GM04504 (cell line): ENCODE measurements at regions not wholly inside any gene's neighbourhood (a gene's known extent, or its start where the extent isn't known, plus 50 kb on each side); places are given as distances from the start of the nearest gene placed in this dataset.
"Not testable (repeated sequence)": the region's sequence is repeated elsewhere in the genome, so short reads cannot be mapped to it uniquely, and the experiment has no call there.

ENCODE experiments used
- DNase-seq: peaks from one replicate; pipeline ENCODE4 v3.0.0-alpha.2; 2012; ENCODE audit warnings: low read depth

DNA sequence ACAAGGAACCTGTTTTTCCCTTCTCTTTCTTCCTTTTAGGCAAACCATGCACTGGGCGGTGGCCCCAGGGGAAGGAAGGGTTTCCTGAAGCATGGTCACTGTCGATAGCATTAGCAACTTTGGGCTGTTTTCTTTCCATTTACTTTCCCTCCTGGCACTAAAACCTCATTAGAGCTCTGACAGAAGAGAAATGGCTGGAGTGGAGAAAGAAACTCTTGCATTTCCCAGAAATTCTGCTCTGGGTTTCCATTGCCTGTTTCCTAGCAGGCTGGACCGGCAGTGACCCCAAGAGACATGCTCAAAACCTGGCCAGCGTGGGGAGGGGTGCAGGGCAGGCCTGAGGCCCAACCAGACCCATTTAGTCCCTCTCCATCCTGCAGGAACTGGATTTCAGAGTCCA lies 230.7 kb upstream of the CCL2 start:
- DNase-seq: no peak

DNA sequence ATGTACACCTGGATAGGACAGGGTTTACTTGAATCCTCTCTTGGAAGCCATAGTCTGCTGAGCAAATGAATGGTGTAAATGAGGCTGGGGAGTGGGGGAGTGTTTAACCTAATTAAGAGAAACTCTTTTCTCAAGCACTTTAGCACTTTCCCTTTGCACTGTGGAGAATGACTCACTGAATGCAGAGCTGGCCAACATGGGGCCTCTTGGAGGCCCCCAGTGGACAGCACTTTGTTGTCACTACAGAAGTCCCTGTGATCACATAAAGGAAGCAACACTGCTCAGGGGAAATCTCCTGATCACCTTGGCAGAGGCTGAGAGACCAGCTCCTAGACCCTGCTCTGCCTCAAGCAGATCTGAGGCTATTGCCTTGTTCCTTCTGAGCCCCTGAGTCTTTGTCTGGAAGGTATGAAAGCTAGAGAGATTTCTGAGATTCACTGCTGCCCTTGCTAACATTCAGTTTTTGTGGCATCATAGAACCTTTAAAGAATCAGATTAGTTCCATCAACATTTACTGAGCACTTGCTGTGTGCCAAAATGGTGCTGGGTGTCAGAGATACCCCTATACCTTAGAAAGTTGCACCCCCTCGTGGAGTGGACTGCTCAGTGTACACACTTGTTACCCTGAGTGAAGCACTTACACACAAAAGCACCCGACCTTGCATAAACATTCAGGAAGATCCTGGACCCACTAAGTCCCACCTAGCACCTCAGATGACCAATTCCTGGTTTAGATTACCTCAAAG lies 230.1 kb upstream of the CCL2 start:
- no peak for DNase-seq

DNA sequence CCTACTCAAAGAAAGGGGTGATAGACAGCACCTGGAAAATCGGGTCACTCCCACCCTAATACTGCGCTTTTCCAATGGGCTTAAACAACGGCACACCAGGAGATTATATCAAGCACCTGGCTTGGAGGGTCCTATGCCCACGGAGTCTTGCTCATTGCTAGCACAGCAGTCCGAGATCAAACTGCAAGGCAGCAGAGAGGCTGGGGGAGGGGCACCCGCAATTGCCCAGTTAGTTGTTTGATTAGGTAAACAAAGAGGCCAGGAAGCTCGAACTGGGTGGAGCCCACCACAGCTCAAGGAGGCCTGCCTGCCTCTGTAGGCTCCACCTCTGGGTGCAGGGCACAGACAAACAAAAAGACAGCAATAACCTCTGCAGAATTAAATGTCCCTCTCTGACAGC lies 224.5 kb upstream of the CCL2 start:
- DNase-seq: not testable (repeated sequence)

DNA sequence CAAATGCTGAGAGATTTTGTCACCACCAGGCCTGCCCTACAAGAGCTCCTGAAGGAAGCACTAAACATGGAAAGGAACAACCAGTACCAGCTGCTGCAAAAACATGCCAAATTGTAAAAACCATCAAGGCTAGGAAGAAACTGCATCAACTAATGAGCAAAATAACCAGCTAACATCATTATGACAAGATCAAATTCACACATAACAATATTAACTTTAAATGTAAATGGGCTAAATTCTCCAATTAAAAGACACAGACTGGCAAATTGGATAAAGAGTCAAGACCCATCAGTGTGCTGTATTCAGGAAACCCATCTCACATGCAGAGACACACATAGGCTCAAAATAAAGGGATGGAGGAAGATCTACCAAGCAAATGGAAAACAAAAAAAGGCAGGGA lies 222.8 kb upstream of the CCL2 start:
- DNase-seq: not testable (repeated sequence)

DNA sequence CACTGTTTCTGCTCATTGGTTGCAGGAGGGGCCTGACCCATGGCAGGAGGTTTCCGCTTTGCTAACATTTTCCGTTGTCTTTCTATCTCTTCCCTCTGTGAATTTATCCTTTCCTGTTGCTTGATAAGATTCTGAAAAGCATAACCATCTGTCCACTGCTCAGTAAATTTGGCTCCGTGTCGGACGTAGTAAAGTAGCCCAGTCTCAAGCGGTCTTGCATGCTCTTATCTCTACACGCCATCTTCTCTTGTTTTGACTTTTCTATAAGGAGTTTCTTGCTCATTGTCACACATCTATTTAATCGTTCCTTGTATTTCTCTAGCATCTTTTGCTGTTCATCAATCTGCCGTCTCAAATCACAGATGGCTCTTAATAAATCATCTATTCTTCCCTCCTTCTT lies 216.3 kb upstream of the CCL2 start:
- not testable (repeated sequence) for DNase-seq

DNA sequence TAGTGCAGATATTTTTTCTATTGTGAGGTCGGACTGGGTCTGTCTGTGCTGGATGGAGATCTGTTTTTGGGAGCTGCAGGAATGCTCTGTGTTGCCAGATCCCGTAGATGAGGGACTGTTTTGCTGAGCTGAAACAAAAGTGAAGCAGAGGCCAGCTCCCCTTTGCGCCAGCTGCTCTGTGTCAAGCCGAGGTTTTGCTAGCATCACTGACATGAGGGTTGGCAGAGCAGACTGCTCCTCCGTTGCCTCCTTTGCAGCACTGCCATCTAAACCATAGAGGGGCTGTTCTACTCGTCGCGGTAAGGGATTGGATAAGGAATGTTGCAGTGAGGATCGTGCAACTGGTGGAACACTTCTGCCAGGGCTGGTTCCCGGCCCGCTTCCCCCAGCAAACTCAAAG lies 215.9 kb upstream of the CCL2 start:
- DNase-seq: not testable (repeated sequence)

DNA sequence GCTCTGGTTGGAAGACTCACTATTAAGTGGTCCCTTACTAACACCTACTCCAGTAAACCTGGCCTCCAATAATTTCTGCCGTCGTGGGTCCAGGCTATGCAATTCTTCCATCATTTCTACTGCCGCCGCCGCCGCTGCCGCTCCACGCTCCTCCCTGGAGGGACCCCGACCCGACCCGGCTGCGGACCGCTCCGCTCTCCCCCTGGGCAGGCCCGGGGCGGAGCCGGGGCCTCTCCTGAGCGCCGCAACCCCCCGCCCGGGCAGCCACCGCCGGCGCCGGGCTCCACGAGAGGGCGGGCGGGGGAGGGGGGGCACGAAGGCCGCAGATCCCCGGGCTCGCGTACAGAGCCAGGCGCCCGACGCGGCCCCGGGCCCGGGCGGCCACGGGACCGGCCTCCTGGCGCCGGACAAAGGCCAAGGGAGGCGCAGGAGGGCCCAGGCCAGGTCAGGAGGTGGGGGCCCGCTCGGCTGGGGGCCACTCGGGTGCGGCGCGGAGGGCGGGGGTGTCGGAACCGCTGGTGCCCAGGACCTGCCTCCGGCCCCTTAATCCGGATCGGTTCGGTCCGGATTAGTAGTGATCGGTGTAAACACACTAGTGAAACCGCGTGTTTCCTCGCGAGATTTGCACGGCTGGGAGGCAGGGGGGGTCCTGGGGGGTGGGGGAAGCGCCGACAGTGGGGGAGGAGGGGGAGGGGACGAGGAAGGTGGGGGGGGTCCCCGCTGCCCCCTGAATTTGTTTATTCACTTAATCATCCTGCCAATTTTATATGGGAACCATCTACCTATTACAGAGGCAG lies 215.1 kb upstream of the CCL2 start:
- not testable (repeated sequence) for DNase-seq

DNA sequence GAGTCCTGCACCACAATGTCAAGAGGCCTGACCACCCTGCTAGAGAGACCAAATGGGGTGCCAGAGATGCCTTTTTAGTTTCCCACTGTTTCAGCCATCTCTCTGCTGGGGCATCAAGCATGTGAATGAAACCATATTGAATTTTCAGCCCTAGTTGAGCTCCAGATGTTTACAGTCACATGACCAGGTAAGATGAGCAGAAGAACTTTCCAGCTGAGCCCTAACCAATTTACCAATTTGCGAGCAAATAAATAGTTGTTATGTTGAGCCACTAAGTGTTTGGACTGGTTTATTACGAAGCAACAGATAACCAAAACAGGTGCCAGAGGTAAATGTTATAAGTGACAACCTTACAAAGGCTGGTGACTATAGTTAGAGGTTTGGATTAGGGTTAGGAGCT lies 209.1 kb upstream of the CCL2 start:
- DNase-seq: no peak

DNA sequence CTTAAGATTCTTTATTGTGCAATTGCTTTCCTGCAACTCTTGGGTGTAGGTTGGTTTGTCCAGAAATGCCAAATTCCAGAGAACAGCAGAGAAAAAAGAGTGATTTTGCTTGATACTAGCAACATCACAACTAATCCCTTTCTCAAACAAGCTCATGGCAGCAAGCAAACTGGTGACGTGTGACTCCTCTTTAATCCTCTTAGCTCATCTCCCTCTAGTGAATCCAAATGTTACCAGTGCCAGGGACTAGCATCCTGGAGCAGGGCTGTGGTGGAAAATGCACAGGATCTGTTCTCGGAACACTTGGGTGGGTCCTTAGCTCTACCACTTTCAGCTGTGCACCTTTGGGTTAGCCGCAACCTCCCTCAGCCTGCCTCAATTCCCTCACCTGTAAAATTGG lies 204.0 kb upstream of the CCL2 start:
- DNase-seq: no peak

DNA sequence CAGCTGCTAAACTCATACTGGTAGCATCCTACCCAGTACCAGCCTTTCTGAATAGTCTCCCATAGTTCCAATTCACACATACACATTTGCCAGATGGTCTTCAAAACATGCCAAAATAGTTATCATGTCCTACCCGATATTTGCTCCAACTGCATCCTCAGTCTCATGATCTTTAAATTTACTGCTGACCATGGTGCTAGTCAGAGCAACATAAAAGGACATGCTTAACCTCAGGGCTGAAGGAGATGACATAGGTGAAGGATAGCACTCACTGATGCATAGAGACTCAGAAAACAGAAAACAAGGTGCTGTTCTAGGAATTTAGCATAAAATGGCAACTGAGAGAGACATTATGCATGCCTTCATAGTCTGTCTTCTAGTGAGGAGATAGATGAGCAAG lies 200.6 kb upstream of the CCL2 start:
- no peak for DNase-seq

DNA sequence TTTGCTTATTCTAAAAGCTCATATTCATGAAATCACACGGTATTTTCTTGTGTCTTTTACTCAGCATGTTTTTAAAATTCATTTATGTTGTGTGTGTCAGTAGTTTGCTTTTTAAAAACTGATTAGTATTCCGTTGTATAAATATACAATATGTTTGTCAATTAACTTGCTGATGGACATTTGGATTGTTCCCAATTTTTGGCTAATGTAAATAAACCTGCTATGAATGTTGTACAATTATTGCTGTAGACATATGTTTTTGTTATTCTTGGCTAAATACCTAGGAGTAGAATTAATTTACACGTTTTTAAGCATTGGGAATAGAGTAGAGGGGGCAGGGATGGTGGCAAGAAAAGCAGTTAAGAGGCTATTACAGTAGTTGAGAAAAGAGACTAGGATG lies 199.5 kb upstream of the CCL2 start:
- DNase-seq: no peak

DNA sequence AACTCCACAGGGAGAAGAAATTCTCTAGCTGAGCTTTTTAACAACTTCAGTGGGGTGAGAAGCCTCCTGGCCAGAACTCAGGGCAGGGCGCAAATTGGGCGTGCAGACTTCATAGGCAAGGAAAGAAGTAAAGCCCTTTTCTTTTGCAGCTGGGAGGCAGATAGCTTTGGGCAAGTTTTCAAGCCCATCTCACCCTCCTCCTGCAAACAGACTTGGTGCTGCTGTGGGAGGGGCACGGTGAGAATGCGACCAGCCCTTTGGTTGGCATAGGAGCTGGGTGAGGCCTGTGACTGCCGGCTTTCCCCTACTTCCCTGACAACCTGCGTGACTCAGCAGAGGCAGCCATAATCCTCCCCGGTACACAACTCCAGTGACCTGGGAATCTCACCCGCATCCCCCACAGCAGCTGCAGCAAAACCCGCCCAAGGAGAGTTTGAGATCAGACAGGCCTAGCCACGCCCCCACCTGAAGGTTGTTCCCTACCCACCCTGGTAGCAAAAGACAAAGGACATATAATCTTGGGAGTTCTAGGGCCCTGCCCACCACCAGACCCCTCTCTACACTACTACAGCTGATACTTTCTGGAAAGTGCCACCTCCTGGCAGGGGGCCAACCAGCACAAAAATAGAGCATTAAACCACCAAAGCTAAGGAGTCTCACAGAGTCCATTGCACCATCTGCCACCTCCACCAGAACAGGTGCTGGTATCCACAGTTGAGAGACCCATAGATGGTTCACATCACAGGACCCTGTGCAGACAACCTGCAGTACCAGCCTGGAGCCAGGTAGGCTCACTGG lies 195.5 kb upstream of the CCL2 start:
- DNase-seq: no peak

DNA sequence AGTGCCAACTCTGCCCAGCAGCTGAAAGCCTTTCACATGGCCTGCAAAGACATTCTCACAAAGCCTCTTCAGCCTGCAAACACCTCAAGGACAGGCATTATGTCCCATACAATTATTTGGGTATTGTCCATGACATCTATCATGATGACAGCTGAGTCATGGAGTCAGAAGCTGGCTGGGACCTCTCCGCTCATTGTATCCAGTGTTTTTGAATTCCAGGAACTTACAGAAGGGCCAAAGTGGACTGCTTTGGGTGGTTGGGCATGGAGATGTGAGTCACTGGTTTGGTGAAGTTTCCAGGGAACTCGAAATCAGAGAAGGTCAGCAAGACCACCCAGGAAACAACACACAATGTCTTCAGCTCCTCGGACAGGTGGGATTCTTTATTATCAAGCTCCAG lies 188.6 kb upstream of the CCL2 start:
- DNase-seq: no peak

DNA sequence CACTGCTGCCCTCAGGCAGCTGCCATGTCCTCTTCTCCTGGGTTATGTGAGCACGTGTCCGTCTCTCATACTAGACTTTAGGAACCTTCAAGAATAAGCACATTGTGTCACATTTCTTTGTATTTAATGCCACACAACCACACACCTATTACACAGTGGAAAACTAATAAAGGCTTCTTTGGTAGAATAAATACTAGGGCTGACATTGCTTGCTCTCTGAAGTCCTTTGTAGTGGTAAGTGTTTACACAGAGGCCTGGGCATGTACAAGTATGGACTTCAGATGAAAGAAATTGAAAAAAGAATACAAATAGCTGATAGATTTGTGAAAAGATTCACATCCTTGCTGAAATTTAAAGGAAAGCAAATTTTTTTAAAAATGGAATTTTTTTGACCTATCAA lies 188.1 kb upstream of the CCL2 start:
- DNase-seq: no peak

DNA sequence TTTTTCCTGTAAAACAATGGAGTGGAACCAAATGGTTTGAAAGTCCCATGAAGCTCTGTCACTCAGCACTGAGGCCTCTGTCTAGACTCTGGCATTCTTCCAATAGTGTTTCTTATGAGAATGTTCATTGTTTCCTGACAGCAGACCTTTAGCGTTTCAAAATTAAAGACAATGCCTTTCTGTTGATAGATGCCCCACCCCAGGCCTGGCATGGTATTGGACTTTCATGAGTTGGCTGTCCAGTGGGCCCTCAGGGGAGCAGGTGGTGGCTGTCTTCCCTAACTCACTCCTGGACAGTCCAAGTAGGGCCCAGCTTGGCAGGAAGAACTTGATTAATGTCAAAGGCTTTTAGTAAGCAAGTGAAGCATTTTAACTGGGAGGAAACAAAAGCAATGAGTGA lies 186.5 kb upstream of the CCL2 start:
- DNase-seq: no peak

DNA sequence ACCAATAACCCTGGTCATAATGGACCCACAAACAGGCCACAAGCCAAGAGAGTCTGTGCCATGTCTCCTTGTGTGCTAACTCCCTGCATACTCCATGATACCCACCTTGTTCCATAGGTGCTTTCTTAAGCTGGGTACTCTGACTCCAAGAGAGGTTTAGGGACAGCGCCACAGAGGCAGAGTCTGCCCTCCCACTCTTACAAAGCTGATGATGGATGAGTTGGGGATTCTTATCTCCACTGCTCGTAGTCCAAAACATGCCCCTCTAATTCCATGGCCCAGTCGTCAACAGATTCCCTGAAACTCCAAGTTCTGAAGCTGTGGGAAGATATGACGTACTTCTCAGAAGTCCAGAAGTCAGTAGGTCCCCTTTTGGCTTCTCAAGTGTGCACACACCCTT lies 184.4 kb upstream of the CCL2 start:
- no peak for DNase-seq

DNA sequence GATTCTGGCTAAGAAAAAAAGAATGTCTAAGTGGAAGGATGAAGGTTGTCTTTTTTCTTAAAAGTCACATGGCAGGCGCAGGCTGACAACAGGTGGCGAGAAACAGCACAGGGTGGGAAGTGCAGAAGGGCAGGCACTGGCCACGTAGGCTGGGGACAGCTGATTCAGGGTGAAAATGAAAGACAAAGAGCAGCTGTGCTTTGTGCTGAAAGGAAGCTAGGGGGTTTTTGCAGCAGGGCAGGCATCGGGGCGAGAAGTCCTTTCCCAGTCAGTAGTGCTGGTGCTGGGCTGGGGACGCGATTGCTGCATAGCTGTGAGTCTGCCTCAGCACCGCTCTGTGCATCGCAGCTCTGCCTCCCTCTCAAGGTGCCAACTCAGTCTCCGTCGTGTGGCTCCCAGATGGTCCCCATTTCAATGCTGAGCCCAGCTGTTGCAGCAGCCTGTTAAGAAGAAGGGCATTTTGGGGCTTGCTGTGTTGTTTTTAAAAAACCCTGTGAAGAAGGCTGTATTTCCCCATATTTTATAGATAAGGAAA lies 183.1 kb upstream of the CCL2 start:
- no peak for DNase-seq

DNA sequence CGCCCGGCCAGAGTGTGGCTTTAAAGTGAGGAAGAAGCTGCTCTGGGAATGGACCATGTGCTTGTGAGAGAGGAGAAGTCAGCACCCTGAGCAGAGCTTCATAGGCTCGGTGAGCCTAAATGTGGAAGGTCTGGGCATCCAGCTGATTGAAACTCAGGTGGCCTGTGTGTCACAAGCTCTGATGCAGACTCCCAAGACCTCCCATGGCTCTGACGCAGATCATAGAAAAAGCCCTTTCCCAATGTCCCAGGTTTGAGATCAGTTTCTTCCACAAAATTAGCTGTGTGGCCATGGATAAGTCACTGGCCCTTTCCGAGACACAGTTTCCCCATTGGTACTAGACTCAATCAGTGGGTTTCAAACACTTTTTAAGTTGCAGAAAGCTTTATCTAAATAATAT lies 180.0 kb upstream of the CCL2 start:
- no peak for DNase-seq

DNA sequence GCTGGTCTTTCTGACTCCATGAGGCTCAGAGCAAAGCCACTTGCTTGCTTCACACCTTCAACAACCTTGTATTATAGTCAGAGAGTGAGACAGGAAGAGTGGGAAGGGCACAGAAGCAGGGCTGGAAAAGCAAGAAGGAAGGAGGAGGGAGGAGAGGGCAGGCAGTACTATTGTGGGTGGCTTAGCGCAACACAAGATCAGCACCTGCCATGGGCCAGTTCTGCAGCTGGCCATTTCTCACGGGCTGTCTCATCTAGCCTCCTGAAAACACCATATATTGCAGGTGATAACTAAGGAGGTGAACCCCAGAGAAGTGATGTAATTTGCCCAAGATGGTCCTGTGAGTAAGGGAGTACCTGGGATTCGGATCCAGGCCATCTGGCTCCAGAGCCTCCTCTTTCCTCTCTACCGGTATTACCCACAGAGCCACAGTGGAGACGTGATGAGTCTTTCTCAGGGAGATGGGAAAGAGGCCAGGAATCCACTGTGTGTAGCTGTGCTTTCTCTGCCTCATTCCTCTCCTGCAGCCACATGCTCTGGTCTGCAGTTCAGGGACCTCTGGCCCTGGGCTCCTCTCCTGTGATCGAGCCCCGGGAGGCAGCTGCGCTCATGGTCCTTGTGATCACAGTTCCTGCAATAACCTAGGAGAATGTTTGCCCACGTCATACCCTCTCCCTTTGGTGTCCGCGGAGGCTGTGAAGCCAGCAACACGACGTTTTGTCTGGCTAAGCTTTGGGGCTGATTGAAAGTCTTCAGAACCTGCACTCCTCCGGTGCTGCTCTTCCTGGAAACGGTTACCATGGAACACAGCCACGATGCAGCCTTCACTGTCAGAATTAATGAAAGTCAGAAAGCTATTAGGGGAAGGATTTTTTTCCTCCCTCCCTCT lies 178.1 kb upstream of the CCL2 start:
- no peak for DNase-seq

DNA sequence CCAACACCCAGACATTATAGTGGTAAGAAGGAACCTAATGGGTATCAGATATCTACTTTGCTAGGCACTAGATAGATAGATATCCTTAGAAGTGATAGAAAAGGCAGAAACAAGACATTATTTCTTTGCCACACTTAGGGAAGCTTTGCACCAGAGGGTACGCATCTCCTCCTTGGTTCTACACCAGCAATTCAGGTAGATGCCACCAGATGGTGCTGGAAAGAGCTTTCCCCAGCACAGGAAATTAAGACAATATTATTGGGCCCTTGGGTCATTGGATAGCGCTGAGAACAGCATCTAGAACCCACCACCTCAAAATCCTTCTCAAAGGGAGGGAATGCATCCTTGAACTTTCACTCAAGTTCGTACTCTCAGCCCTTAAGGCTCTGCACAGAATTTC lies 173.8 kb upstream of the CCL2 start:
- DNase-seq: no peak

DNA sequence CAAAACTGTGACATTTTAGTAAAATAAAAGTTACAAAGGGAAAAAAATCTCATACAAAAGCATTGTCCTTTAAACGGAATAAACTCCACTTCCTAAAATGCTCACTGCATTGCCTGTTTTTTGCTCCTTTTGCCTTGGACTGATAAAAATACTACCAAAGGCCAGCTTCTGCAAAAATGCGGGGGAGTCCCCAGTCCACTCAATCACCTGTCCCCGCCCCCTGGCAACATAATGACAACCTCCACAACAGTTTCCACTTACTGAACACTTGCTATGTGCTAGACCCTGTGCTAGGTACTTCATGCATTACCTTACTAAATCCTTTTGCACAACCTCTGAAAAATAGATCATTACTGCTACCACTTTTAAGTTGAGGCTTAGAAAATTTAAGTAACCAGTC lies 172.7 kb upstream of the CCL2 start:
- no peak for DNase-seq

DNA sequence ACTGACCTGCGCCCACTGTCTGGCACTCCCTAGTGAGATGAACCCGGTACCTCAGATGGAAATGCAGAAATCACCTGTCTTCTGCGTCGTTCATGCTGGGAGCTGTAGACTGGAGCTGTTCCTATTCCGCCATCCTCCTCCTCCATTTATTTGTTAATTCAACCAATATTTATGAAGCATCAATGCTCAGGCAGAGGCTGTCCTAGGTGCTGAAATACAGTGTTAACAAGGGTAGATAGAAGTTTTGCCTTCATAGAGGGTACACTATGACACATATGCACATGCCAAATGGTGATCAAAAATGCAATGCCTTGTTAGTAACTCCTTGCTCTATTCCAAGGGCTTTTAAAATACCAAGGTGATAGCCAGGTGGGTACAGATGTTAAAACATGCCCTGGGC lies 166.0 kb upstream of the CCL2 start:
- not testable (repeated sequence) for DNase-seq
